GM18517 (cell line): ENCODE measurements at regions not wholly inside any gene's neighbourhood (a gene's known extent, or its start where the extent isn't known, plus 50 kb on each side); places are given as distances from the start of the nearest gene placed in this dataset.

Experiments
- ATAC-seq: cut with Tn5 transposase; IDR thresholded peaks from one replicate; pipeline ENCODE4 v1.9.1; 2021; ENCODE audit warnings: mild to moderate bottlenecking, moderate library complexity; ENCODE audit not compliant: unreplicated experiment

DNA sequence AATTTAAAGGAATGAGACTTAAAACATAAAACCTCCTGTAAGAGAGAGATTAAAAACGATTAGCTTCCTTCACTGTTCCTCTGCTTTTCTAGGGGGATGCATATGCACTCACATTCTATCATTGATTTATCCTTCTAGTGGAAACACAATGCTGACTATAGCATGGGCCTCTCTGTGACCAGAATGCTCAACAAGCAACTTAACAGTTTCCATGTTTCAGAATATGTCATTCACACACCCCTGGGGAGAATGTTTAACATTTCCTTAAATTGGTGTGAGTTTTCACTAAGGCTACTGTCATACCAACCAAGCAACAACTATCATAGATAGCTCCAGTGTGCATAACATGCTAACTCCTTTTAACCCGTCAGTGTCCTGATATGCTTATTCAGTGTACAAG lies 337.9 kb upstream of the GRM7 start:
- ATAC-seq = no peak

- ATAC-seq = no peak
These were observed 336.4 kb upstream of the GRM7 start for GRCh38 chr3:6524479-6524878.

GRCh38 chr3:6526321-6526720 lies 334.6 kb upstream of the GRM7 start:
- no peak for ATAC-seq

DNA sequence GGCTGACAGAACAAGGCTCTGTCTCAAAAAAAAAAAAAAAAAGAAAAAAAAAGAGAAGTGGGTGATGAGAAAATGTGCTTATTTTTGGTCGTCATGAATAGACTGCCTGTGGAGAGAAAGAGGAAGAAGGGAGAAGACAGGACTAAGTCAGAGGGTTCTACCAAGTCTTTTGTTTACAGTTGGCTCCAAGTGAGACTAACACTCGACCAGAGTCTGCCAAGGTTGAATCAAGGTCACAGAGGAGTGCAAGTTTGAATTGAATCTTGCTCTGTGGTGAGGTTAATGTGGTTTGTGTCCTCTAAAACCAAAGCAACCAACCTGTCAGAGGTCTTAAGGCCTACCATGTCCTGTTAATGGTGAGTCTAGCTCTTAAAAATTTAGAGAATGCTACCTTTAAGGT lies 334.1 kb upstream of the GRM7 start:
- no peak for ATAC-seq

- ATAC-seq = no peak
These were observed 332.0 kb upstream of the GRM7 start for GRCh38 chr3:6528951-6529350.

GRCh38 chr3:6531153-6531552 lies 329.8 kb upstream of the GRM7 start:
- ATAC-seq = no peak

DNA sequence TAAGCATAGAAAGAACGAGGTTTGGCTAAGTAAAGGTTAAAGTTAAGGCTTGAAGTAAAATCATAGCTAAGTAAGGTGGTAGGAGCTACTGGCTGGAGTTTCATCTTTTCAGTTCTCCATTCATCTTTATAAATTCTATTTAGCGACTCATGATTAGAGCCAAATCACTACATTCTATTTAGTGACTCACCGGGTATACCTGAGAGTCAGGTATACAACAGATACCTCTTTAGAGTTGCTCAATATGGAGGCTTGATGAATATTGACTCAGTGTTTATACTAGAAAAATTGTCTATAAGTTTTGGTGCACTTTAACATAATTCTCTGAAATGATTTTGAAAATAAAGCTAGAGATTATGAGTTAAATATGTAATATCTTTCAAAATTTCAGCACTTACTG lies 328.8 kb upstream of the GRM7 start:
- no peak for ATAC-seq

GRCh38 chr3:6540981-6541380 lies 319.9 kb upstream of the GRM7 start:
- ATAC-seq = no peak

DNA sequence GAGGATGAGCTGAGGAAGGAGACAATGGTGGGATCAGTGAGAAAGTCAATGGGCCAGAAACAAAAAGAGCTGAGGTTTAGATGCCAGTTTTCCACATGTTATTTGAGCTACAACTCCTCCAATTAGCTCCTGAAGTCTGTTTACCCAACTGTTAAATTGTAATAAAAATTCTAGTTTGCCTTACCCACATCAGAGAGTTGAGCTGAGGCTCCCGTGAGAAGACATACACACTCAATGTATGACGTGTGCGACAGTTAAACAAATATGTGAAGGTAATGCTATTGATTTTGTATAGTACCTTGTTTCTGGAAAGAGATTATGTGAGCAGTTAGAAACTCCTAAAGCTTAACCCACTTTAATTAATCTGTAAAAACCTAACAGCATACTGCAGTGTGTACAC lies 318.1 kb upstream of the GRM7 start:
- no peak for ATAC-seq

DNA sequence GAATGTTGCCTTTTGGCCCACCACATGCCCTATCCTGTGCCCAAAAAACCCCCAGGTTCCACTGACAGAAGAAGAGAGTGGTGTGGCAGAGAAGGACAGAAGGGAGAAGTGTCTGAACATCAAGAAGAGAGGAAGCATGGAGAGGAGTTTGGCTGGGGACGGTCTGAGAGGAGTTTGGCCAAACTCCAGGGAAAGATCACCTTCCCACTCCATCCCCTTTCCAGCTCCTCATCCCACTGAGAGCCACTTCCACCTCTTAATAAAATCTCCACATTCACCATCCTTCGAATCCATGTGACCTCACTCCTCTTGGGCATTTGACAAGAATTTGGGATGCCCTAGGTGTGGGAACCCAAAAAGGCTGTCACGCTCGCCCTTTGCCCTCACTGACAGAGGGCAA lies 311.6 kb upstream of the GRM7 start:
- no peak for ATAC-seq

- no peak for ATAC-seq
These were observed 309.8 kb upstream of the GRM7 start for GRCh38 chr3:6551165-6551564.

DNA sequence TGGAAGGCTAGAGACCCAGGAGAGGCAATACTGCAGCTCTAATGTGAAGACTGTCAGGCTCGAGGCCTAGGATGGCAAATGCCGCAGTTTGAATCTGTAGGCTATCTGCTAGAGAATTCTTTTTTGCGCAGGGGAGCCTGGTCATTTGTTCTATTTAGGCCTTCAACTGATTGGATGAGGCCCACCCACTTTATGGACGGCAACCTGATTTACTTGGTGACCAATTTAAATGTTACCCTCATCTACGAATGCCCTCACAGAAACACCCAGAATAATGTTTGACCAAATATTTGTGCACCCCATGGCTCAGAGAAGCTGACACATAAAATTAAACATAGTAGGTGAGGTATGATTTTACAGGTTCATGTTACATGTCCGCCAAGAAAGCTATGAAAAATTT lies 300.7 kb upstream of the GRM7 start:
- ATAC-seq = no peak

DNA sequence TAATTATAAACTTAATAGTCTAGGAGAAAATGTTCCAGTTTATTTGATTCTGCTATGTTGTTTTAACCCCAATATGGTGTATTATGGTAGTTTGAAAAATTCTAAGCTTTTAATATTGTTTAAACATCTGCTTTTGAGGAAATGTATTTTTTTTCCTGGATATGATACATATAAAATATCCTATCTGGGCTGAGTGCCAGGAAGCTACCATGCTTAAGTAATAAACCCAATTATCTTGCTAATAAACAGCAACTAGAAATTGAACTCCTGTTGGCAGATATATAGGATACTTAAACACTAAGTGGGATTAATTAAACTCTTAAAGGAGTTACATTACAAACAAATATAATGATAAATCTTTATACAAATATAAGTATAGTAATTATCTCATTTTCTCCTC lies 293.7 kb upstream of the GRM7 start:
- no peak for ATAC-seq

DNA sequence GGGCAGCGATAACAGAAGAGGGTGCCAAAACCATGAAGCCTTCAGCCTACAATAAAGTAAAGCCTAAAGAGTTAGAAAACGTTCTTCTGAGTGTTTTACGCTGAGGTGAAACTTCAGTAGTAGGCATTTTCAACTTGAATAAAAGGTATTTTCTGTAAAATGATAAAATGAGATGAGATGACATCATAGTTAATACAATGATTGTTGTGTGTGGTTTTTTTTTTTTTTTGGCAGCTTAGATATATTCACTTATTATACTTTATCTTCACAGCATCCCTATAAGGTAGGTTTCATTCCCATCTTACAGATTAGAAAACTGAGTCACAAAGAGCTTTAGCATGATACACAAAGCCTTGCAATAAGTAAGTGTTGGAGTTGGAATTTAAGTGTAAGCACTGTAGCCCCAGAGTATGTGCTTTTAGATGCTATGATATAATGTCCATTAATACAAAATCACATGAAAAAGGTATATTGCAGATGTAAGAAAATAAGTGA lies 291.9 kb upstream of the GRM7 start:
- ATAC-seq = no peak

- ATAC-seq = no peak
These were observed 289.5 kb upstream of the GRM7 start for GRCh38 chr3:6571448-6571847.

DNA sequence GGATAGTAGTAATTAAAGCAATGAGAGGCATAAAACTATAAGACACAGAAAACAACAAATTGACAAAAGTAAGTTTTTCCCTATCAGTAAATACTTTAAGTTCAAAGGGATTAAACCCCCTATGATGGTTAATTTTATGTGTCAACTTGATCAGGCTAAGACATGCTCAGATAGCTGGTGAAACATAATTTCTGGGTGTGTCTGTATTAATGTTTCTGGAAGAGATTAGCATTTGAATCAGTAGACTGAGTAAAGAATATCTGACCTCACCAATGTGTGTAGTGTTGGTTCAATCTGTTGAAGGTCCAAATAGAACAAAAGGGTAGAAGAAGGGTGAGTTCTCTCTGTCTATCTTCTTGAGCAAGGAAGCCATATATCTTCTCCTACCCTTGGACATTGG lies 283.3 kb upstream of the GRM7 start:
- ATAC-seq = no peak

DNA sequence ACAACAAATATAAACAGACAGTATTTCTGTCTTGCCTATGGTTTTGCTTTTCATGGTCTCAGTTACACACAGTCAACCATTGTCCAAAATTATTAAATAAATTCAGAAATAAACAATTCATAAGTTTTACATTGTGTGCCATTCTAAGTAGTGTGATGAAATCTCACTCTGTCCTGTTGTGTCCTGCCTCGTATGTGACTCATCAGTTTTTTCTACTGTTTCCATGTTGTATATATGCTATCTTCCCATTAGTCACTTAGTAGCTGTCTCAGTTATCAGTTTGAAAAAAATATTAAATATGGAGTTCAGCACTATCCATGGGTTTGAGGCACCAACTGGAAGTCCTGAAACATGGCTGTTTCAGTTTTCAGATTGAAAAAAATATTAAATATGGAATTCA lies 282.4 kb upstream of the GRM7 start:
- no peak for ATAC-seq

DNA sequence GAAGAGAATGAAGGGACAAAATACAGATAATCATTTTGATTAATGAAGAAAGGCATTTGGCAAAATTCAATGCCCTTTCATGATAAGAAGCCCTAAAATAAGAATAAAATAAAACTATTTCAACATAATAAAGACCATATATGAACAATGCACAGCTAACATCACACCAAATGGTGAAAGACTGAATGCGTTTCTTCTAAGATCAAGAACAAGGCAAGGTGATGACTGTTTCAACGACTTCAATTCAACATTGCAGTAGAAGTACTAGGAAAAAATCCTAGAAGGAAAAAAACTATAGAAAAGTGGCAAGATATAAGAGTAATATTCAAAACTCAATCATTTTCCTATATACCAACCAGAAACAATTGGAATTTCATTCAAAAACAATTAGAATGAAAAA lies 280.1 kb upstream of the GRM7 start:
- ATAC-seq = no peak

DNA sequence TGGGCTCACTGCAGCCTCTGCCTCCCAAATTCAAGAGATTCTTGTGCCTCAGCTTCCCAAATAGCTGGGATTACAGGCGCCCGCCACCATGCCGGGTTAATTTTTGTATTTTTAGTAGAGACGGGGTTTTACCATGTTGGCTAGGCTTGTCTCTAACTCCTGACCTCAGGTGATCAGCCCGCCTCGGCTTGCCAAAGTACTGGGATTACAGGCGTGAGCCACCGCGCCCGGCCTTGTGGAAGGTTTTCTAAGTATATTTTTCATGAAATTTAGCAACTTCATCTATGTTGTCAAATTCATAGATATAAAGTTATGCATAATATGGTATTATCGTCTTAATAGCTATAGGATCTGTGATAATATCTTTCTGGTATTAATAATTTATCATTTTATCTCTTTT lies 275.6 kb upstream of the GRM7 start:
- no peak for ATAC-seq

- no peak for ATAC-seq
These were observed 260.7 kb upstream of the GRM7 start for GRCh38 chr3:6600237-6600636.

DNA sequence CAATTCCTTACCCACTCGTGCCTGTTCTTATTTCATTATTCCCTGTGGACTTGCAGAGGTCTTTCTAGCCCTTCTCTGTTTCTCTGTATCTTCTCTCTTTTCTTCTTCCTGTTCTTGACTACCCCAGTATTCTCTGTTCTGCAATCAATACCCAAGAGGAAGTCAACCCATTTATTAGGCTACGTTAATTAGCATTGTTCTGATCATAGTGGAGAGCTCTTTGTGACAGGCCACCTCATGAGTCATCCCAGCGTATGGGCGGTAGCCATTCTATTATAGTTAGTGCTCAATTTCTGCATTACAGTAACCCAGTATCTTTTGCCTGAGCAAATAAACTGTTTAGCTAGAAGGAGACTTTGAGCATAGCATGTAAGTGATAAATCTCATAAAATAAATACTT lies 259.5 kb upstream of the GRM7 start:
- ATAC-seq = no peak

GRCh38 chr3:6602329-6602728 lies 258.6 kb upstream of the GRM7 start:
- no peak for ATAC-seq

- no peak for ATAC-seq
These were observed 255.7 kb upstream of the GRM7 start for GRCh38 chr3:6605227-6605626.

DNA sequence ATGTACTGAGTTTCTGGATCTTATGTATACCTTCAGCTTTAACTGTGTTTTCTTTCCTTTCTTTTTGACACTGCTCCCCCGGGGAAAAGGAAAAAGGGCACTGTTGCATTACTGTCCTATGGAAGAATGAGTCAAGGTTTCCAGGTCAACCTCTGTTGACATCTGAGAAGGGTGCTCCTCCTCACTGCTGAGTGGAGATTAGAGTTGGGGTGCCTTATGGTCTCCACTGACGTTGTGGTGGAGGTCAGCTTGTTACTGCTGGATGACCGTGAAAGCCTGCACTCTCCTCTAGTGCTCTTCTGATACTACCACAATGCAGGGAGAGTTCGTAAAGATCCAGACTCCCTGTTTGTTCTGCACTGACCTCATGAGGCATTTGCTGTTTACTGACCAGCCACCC lies 252.1 kb upstream of the GRM7 start:
- no peak for ATAC-seq
